ENCODE measurements at regions not wholly inside any gene's neighbourhood (a gene's known extent, or its start where the extent isn't known, plus 50 kb on each side); places are given as distances from the start of the nearest gene placed in this dataset.

- Histone ChIP-seq H3K9me3 (peaks cover 2% of the 10 kb centered on the region), H3K4me1 (no peaks in the 10 kb centered on the region), H3K27ac (no peak overlapping the region), H3K27me3 (ENCODE audit: low read depth) (no peaks in the 10 kb centered on the region), H3K4me3 (no peak overlapping the region), H3K36me3 (no peaks in the 10 kb centered on the region)
- TF ChIP-seq CTCF (IDR thresholded peaks at IDR 0.05), result no peak
- ATAC-seq, result no peak
- DNase-seq, result no peak
- intact Hi-C loops (cut with DNase I), result no loop called here
Observed at GRCh38 chr13:88063741-88064140, 392.6 kb downstream of the SLITRK5 start.

GRCh38 chr13:88066847-88067246 lies 395.7 kb downstream of the SLITRK5 start:
- Histone ChIP-seq H3K27ac (no peak overlapping the region), H3K4me3 (no peak overlapping the region), H3K36me3 (no peaks in the 10 kb centered on the region), H3K27me3 (ENCODE audit: low read depth) (no peaks in the 10 kb centered on the region), H3K4me1 (no peaks in the 10 kb centered on the region), H3K9me3 (peaks cover 2% of the 10 kb centered on the region)
- no peak for ATAC-seq
- TF ChIP-seq CTCF (IDR thresholded peaks at IDR 0.05), result no peak
- intact Hi-C loops (cut with DNase I), result no loop called here
- no peak for DNase-seq

- intact Hi-C loops (cut with DNase I), result no loop called here
- no peak for DNase-seq
- ATAC-seq, result no peak
Observed at GRCh38 chr13:88068316-88068715, 397.1 kb downstream of the SLITRK5 start.

GRCh38 chr13:88068975-88069374 lies 397.8 kb downstream of the SLITRK5 start:
- ATAC-seq (no peak), DNase-seq (no peak)
- H3K9me3 ChIP-seq, result no peaks in the 10 kb centered on the region
- no peaks in the 10 kb centered on the region for H3K4me1 ChIP-seq
- H3K27me3 ChIP-seq (ENCODE audit: low read depth), result no peaks in the 10 kb centered on the region
- no peak overlapping the region for H3K27ac ChIP-seq
- no peak for TF ChIP-seq CTCF (IDR thresholded peaks at IDR 0.05)
- H3K36me3 ChIP-seq, result no peaks in the 10 kb centered on the region
- H3K4me3 ChIP-seq, result no peak overlapping the region
- intact Hi-C loops (cut with DNase I), result no loop called here

More at GRCh38 chr13:88068316-88068715, 397.1 kb downstream of the SLITRK5 start:
- Histone ChIP-seq H3K36me3 (no peaks in the 10 kb centered on the region), H3K4me1 (no peaks in the 10 kb centered on the region), H3K27ac (no peak overlapping the region), H3K27me3 (ENCODE audit: low read depth) (no peaks in the 10 kb centered on the region), H3K9me3 (no peaks in the 10 kb centered on the region), H3K4me3 (no peak overlapping the region)
- TF ChIP-seq CTCF (IDR thresholded peaks at IDR 0.05), result no peak

GRCh38 chr13:88071371-88071770 lies 400.2 kb downstream of the SLITRK5 start:
- intact Hi-C loops (cut with DNase I), result no loop called here
- no peak overlapping the region for H3K27ac ChIP-seq
- no peaks in the 10 kb centered on the region for H3K27me3 ChIP-seq (ENCODE audit: low read depth)
- H3K36me3 ChIP-seq, result no peaks in the 10 kb centered on the region
- DNase-seq, result no peak
- H3K9me3 ChIP-seq, result no peaks in the 10 kb centered on the region
- no peaks in the 10 kb centered on the region for H3K4me1 ChIP-seq
- TF ChIP-seq CTCF (IDR thresholded peaks at IDR 0.05), result no peak
- ATAC-seq, result no peak
- no peak overlapping the region for H3K4me3 ChIP-seq

Measured in lower lobe of right lung (tissue), 2 donors.